HG03469 (cell line): ENCODE measurements at regions not wholly inside any gene's neighbourhood (a gene's known extent, or its start where the extent isn't known, plus 50 kb on each side); places are given as distances from the start of the nearest gene placed in this dataset.

ENCODE experiments used
- ATAC-seq: cut with Tn5 transposase; IDR thresholded peaks from one replicate; pipeline ENCODE4 v1.9.1; 2021; ENCODE audit warnings: mild to moderate bottlenecking, moderate library complexity, moderate number of reproducible peaks; ENCODE audit not compliant: unreplicated experiment

DNA sequence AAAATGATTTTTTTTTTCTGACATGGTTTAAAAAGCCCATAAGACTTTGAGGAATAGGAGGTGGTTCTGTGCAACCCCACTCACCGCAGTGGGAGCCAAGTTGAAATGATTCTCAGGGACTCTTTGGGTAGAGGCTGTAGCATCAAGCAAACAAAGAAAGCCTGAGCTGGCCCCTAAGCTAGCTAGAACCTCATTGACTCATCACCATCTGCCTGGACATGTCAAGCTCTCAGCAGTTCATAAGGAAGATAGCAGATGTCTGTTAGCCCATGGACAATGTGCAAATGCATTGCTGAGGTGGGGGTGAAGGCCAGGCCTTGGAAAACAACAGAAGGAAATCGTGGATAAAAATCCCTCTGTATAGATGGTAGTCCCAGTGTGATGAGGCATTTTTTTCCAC lies 234.8 kb downstream of the NR2F2 start:
- ATAC-seq, result no peak

DNA sequence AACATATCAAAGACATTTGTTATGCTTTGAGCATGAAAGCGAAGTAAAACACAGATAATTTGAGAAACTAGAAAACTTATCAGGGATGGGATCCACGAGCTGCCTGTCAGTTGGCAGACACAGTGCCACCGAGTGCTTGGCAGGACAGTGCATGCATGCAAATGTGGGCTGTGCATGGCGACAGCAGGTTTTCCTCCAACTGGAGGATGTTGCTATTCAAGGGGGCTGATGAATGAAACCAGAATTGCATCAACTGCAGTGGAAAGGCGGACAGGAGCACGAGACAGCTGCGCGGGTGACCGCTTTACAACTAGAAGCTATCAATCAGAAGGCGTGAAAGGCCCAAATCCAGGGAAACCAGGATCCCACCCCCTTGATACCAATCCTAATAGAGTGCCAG lies 244.3 kb downstream of the NR2F2 start:
- ATAC-seq, result no peak

DNA sequence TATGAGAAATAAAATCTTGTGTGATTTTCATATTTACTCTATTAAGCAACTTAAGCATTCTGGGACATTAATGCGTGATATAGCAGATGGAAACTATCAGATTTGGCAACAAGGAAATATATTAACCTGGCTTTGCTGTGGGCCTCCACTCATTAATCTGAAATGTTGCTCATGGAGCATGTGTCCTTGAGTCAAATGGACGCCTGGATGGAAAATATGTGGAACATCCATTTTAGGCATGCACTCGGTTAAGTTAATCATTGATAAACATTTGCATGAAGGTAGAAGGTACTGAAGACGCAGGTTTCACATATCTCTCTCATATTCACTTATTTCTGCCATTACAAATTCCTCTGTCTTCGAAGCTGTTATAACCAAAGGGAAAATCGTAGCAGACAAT lies 246.1 kb downstream of the NR2F2 start:
- no peak for ATAC-seq

DNA sequence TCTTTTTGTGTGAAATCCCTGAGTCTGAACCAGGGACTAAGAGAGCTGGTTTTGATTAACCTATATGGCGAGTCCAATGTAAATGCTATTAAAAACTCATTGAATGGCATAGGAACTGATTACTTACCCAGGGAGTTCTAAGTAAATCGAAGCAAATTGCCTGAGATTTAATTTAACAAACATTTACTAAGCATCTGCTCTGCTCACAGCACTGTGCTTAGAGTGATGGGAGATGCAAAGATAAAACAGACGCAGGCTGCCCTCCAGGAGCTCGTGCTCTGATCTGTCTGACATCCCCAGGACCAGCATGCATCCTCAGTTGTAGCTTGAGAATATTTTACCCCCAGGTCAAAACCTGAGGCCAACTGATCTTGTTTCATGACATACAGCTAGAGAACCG lies 247.9 kb downstream of the NR2F2 start:
- ATAC-seq, result no peak

DNA sequence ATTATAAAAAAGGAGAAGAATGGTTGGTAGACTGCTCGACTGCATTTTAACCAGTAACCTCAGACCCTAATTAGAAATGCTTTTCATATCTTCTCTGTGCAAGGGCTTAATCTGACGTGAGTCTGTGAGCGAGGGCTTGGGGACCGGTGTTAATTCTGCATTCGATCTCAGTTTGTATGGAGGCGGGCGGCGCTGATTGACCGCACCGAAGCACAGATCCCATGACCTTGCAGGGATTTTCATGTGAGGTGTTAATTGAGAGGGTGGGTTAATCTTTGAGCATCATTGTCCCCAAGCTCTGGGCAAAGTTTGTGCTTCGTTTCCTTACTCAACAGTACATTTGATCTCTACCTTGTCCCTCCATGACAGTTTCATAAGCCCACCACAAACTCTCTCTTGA lies 250.9 kb downstream of the NR2F2 start:
- ATAC-seq, result no peak

DNA sequence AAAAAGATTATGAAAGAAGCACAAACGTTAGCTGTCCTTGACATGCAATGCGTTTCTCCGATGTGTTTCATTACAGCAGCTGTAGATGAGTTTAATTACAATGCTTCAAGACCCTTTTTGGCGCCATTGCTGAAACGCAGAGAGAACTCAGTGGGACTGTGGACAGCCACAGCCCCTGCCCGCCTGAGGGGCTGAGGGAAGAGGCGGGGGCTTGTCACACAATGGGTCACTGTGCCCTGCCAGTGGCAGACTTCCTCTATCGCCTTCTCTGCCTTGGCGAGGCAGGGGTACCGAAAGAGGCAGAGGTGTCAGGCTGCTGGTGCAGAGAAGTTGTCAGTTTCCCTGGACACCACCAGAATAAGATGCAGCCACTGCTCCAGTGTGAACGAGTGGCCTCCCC lies 252.0 kb downstream of the NR2F2 start:
- ATAC-seq, result no peak

GRCh38 chr15:96583671-96584070 lies 253.2 kb downstream of the NR2F2 start:
- no peak for ATAC-seq

- ATAC-seq, result no peak
These were observed 255.2 kb downstream of the NR2F2 start for GRCh38 chr15:96585484-96586386.

- no peak for ATAC-seq
These were observed 256.4 kb downstream of the NR2F2 start for GRCh38 chr15:96586901-96587300.

DNA sequence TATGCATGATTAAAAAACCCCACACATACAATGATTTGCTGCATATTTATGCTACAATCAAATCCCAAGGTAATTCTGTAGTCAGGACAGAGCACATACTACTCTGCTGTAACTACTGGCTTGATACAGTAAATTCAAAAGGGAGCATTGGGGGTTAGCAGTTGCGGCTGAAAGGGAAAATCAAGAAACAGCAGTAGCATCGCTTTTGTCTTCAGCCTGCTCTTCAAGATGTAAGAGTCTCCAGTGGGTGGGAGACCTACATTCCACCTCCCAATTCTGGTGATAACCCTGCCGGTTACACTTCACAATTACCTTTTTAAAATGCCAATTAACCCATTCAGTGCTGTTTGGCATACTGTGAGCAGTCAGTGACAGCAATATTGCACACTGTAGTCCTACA lies 259.4 kb downstream of the NR2F2 start:
- no peak for ATAC-seq

DNA sequence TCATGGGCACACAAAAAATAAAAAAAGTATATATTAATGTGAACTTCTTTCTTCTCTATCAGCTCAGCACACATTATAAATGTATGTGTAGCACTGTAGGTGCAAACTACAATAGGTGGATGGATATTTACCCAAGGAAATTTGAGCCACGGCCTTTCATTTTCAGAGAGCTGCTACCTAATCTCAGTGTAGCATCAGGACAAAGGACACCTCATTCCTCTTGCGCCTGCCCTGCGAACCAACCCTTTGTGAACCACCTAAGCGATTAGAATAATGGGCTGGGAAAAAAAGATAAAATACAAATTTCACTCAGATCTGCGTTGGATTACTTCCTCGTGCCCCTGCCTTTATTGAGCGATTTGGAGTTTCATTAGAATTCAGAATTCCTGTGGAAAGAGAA lies 263.2 kb downstream of the NR2F2 start:
- no peak for ATAC-seq

DNA sequence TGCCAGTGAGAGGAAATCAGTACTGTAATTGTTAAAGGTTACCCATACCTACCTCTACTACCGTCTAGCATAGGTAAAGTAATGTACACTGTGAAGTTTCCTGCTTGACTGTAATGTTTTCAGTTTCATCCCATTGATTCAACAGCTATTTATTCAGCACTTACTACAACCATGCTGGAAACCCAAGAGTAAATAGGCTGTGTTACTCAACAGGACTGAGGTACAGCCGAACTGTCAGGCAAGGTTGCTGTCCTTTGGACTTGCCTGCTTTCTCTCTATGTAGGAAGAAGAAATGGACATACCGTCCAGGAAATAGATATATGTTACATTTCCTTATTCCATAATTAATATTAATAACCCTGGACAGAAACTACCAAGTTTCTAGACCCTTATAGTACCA lies 265.5 kb downstream of the NR2F2 start:
- no peak for ATAC-seq

GRCh38 chr15:96598514-96598913 lies 268.0 kb downstream of the NR2F2 start:
- ATAC-seq, result no peak

- no peak for ATAC-seq
These were observed 268.8 kb downstream of the NR2F2 start for GRCh38 chr15:96599268-96599667.

- ATAC-seq, result no peak
These were observed 269.9 kb downstream of the NR2F2 start for GRCh38 chr15:96600350-96600749.

GRCh38 chr15:96606617-96607016 lies 276.1 kb downstream of the NR2F2 start:
- ATAC-seq, result no peak

DNA sequence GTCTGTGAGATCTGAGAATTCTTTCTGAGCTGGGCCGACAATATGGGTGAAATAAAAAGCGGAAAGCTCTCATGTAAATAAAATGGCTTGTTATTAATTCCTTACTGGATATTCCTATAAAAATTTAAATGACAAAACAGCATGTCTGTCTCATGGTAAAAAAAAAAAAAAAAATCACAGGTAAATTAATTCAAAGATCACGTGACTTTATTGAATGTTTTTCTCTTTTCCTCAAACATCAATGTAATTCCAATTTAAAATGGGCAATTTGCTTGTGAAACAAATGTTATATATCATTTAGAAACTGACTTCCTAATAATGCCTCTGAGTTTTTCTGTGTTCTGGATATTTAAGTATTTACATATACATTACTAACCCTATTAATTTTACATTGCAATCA lies 280.3 kb downstream of the NR2F2 start:
- no peak for ATAC-seq

- ATAC-seq, result no peak
These were observed 282.4 kb downstream of the NR2F2 start for GRCh38 chr15:96612917-96613316.

DNA sequence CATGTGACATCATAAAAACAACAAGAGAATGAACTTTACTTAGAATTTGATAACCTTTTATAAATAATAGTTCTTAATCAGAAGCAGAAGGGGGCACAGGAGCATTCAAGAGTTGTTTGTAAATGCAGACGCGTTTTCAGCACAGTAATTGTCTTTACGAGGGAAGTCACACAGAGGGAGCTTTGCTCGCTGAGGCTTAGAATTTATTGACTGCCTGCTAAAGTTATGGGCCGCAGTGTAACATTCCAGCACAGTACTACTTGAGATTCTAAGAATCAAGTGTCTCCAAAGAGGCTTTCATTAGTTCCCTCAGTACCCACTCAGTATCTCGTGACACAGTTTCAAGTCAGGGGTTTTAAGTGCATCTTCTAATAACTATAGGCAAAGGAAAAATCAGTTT lies 288.7 kb downstream of the NR2F2 start:
- no peak for ATAC-seq

DNA sequence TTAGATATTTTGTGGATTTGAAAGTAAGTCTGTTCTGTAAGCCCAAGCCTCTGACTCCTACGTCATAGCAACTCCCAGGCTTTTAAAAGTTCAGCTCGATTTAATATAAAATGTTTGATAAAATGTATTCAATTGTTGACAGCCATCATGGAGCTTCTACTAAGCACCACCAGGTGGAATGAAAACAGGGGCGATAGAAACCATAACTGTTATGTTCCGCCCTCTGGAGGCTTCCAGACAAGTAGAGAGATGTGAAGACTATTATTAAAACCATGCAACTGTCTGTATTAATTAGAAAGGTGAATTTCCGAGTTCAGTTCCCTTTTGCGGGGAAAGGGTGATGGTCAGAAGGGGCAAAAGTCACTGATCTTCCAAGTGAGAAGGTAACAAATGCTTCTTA lies 292.2 kb downstream of the NR2F2 start:
- no peak for ATAC-seq

- ATAC-seq, result no peak
These were observed 294.8 kb downstream of the NR2F2 start for GRCh38 chr15:96625256-96625655.

- no peak for ATAC-seq
These were observed 296.6 kb downstream of the NR2F2 start for GRCh38 chr15:96627031-96627568.

- ATAC-seq, result no peak
These were observed 299.0 kb downstream of the NR2F2 start for GRCh38 chr15:96629511-96629910.
